Rectal smooth muscle tissue (tissue), 1 donor: ENCODE measurements at regions not wholly inside any gene's neighbourhood (a gene's known extent, or its start where the extent isn't known, plus 50 kb on each side); places are given as distances from the start of the nearest gene placed in this dataset.
A peak's percentile ranks its signal among the peaks of the same experiment; 100 is the strongest.
"Not testable (repeated sequence)": the region's sequence is repeated elsewhere in the genome, so short reads cannot be mapped to it uniquely, and the experiment has no call there.

Experiments
- H3K27ac ChIP-seq: one replicate; pipeline ENCODE4 v1.7.0; 2013; ENCODE audit warnings: low read depth, low read length, inconsistent platforms
- H3K27me3 ChIP-seq: one replicate; pipeline ENCODE4 v1.7.0; 2013; ENCODE audit warnings: low read length; ENCODE audit not compliant: control insufficient read depth, insufficient read depth
- H3K36me3 ChIP-seq: one replicate; pipeline ENCODE4 v1.7.0; 2013; ENCODE audit warnings: low read length; ENCODE audit not compliant: control insufficient read depth, insufficient read depth
- H3K4me1 ChIP-seq: one replicate; pipeline ENCODE4 v1.7.0; 2013; ENCODE audit warnings: low read length; ENCODE audit not compliant: control insufficient read depth, insufficient read depth
- H3K4me3 ChIP-seq: one replicate; pipeline ENCODE4 v1.7.0; 2013; ENCODE audit warnings: low read length
- H3K9ac ChIP-seq: one replicate; pipeline ENCODE4 v1.7.0; 2013; ENCODE audit warnings: low read length

DNA sequence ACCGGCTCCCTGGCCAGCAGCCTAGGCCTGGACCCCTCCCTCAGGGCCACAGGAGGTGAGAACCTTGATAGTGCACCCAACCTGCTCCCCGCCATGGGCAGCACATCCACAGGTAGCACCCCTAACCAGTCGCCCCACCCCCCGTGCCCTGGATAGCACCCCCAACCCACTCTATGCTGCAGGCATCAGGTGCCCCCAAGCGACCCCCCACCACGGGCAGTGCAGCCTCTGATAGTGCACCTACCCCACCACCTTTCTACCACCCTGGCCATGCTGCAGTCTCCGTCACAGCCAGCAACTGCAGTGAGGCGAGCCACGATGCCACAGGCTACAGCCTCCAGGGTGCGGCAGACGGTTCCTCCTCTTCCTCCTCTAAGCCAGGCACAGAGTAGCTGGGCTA is 55.6 kb downstream of the SOWAHC start:
- Histone ChIP-seq H3K4me3 (no peak overlapping the region), H3K4me1 (no peaks in the 10 kb centered on the region), H3K27ac (no peak overlapping the region), H3K27me3 (no peaks in the 10 kb centered on the region), H3K36me3 (no peaks in the 10 kb centered on the region), H3K9ac (no peak overlapping the region)

DNA sequence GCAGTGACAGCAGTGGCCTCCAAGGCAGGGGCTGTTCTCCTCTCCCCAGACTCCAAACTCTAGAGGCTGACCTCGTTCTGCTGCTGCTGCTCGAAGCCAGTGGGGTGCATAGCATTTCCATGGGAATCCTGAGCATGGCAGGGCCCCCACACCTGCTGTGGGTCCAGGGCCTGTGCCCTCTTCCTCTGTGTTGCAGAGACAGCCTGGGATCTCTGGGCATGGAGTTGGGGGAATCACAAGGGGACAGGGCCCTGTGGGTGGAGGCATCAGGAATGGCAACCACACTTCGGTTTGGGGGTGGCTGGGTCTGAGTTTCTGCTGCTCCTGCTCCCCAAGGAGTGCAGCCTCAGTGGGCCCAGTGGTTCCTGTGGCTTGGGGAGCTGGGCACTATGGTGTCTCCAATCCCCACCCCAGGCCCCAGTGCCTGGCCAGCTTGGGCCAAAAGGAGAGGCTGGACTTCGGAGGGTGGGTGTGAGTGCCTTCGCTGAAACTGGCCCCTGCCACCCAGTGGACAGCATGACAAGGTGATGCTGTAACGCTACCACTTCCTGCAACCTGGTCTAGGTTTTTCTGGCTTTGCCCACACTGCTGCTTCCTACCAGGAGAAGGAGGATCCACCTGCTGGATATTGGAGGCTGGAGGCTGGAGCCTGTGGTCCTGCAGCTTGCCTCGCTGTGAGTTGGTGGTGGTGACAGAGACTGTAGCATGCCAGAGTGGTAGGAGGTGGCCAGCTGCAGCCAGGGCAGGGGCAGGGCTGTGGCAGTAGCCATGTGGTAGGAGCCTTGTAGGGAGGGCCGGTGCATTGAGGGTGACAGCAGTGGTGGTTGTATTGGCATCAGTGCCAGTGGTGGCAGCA is 56.6 kb downstream of the SOWAHC start:
- Histone ChIP-seq H3K9ac (no peak overlapping the region), H3K4me3 (no peak overlapping the region), H3K36me3 (no peaks in the 10 kb centered on the region), H3K4me1 (no peaks in the 10 kb centered on the region), H3K27me3 (no peaks in the 10 kb centered on the region), H3K27ac (no peak overlapping the region)

DNA sequence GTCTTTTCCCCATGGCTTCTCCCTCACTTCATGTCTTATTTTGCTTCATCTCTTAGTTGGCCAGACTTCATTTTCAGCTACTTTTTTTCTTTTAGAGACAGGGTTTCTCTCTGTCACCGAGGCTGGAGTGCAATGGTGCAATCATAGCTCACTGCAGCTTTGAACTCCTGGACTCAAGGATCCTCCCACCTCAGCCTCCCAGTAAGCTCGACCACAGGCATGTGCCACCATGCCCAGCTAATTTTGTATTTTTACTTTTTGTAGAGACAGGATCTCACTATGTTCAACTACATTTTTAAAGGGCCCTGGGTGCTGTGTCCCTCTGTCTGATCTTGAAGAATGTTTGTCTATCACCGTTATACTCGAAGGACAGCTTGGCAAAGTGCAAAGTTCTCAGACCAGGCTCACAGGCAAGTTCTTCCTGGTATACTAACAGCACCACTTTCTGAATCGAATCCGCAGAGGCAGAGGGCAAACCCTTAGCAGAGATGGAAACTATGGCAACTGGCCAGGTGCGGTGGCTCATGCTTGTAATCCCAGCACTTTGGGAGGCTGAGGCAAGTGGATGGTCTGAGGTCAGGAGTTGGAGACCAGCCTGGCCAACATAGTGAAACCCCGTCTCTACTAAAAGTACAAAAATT is 60.9 kb downstream of the SOWAHC start:
- Histone ChIP-seq H3K36me3 (no peaks in the 10 kb centered on the region), H3K4me3 (no peak overlapping the region), H3K9ac (no peak overlapping the region), H3K27ac (no peak overlapping the region), H3K27me3 (no peaks in the 10 kb centered on the region), H3K4me1 (peaks cover 10% of the 10 kb centered on the region)

DNA sequence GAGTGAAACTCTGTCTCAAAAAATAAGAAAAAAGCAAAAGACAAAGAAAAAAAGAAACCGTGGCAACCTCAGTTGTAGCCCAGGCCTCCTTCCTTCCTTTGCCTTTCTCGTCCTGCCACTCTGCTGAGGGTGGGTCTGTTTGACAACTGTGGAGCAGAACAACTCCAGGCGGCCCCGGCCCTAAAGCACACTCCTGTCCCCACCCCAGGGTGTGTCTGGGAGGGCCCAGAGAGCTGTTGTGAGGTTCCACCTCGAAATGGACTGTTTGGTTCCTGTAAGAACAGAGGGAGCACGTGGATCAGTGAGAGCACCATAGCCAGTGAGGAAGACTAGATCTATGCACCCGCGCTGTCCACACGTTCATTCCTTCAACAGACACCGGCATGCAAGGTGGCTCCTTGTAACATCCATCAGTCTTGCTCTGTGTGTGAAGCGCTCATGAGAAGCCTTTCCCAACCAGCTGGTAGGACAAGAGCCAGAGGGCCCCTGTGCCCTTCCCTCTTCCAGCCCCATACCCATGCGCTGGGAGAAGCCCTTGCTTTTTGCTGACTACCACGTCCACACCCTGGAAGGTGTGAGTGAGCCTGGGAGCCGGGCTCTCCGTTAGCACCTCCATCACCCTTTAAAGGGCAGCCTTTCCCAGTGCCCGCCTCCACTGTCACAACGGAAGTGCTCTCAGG is 61.6 kb downstream of the SOWAHC start:
- peaks cover 10% of the 10 kb centered on the region for H3K4me1 ChIP-seq
- H3K36me3 ChIP-seq, result no peaks in the 10 kb centered on the region
- no peak overlapping the region for H3K27ac ChIP-seq
- H3K9ac ChIP-seq, result no peak overlapping the region
- H3K4me3 ChIP-seq, result peak overlapping the region; percentile 34
- H3K27me3 ChIP-seq, result no peaks in the 10 kb centered on the region

DNA sequence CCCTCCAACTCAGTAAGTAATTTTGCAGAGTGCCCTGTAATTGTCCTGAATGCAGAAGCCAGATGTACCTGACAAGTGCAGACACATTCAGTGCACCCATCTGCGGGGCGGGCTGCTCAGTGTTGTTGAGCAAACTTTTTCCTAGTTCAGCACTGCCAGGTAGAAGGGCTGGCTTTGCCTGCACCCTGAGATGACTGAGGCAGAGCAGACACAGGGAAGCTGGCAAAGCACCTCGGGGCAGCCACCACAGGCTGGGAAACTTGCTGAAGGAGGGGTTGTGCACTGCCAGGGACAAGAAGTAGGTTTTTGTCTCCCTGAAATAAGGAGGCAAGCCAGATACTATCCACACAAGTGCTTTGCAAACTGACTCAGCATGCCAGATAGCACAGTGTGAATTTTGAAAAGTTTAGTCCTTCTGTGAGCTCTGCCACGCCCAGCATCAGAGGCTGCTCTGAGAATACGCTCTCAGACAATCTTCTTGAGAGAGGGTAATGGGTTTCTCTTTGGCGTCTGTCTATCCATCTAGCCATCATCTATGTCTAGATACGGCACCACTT is 62.3 kb downstream of the SOWAHC start:
- Histone ChIP-seq H3K36me3 (no peaks in the 10 kb centered on the region), H3K9ac (no peak overlapping the region), H3K4me3 (peak overlapping the region; percentile 30), H3K4me1 (peaks cover 10% of the 10 kb centered on the region), H3K27ac (no peak overlapping the region), H3K27me3 (no peaks in the 10 kb centered on the region)

DNA sequence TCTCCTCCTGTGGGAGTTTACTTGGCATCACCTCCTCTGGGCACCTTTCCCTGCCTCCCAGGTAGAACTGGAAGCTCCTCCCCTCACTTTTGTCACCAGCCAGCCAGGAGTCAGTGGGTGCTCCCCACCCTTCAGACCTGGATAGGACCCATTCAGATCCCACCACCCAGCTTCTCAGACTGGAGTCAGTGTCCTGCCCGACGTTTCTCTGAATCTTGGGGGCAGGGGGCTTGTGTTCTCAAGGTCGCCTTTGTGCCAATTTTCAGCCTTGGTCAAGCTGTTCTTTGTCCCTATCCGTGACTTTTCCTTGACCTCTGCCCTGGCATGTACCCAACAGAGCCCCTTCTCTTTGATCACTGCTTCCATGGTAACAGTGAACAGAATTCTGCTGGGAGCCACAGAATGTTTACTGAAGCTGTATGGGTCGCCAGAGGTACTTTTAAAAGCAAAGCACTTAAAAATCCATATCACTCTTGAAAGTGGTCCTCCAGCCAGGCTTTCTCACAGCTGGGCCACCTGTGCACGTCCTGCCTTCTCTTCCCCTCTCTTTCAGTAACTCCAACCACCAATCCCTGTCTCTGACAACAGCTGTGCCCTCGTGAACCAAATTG is 63.1 kb downstream of the SOWAHC start:
- not testable (repeated sequence) for H3K27me3 ChIP-seq, H3K9ac ChIP-seq, H3K4me1 ChIP-seq, H3K36me3 ChIP-seq, H3K4me3 ChIP-seq, H3K27ac ChIP-seq

DNA sequence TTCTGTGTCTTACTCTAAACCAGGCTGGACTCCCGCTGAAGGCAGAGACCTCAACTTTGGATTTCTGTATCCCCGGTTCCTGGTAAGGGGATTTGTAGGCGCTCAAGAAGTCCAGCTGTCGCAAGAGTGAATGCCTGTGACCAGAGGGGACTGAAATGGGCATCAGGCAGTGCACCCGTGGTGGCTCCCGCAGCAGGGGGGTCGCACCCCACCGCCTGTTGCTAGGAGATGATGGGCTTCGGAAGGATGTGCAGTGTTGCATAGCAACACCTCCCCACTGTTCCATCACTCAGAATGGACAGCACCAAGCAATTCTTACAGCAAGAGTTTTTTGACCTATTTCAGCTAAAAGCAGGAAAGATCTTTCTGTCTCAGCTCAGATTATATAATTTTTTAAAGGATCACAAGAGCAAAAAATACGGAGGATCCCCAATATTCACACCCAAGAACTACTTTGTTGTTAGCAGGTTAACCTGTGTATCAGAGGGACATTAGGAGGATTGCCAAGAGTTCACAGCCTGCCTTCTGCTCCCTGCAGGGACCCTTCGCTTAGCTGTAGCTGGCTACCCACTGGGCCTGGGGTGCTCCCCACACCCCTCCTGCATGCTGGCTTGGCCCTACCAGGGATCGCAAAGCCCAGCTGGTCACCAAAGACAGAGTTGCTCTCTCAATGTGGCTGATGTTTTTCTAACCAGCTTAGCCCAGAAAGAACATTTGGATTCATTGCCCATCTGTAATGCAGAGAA is 63.8 kb downstream of the SOWAHC start:
- Histone ChIP-seq H3K27ac (no peak overlapping the region), H3K4me3 (no peak overlapping the region), H3K27me3 (no peaks in the 10 kb centered on the region), H3K9ac (no peak overlapping the region), H3K36me3 (no peaks in the 10 kb centered on the region), H3K4me1 (peaks cover 10% of the 10 kb centered on the region)

DNA sequence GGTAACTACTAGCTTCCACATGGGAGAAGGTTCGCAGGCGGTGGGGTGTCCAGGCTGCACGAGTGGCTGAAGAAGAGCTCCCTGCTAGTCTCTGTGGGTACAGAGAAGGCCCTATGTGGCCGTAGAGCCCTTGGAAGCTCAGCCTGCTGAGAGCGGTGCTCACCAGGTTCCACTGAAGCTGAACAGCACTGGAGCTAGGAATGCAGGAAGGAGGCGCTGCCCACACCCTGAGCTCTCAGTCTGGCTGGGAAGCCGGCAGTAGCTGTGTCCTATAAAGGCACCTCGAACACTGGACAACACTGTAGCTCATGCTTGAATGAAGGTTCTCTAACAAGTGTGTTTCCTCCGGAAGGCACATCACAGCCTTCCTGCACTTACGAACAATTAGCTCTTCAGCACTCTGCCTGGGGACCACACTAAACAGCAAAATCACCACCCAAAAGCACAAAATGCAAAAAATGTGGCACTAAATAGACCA is 64.6 kb downstream of the SOWAHC start:
- not testable (repeated sequence) for H3K27me3 ChIP-seq, H3K4me3 ChIP-seq, H3K4me1 ChIP-seq, H3K36me3 ChIP-seq, H3K9ac ChIP-seq
- peak overlapping the region; percentile 43 for H3K27ac ChIP-seq

DNA sequence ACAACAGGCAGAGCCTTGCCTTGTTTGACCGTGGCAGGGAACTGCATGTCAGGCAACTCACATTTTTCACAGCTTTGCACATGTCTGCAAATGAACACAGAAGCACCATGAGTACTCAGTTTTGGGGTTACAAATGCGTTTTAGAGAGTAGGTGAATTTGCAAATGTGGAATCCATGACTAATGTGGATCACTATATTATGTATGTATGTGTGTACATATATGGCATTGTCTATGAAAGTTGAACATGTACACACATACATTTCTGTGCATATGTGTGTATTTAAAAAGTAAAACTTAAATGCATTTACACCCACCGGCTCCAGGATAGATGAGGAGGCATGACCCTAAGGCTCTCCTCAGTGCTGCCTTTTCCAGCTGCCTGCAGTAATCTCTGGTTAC is 65.1 kb downstream of the SOWAHC start:
- Histone ChIP-seq H3K27ac (peak overlapping the region; percentile 43), H3K9ac (no peak overlapping the region), H3K27me3 (no peaks in the 10 kb centered on the region), H3K4me1 (peaks cover 10% of the 10 kb centered on the region), H3K4me3 (no peak overlapping the region), H3K36me3 (no peaks in the 10 kb centered on the region)

DNA sequence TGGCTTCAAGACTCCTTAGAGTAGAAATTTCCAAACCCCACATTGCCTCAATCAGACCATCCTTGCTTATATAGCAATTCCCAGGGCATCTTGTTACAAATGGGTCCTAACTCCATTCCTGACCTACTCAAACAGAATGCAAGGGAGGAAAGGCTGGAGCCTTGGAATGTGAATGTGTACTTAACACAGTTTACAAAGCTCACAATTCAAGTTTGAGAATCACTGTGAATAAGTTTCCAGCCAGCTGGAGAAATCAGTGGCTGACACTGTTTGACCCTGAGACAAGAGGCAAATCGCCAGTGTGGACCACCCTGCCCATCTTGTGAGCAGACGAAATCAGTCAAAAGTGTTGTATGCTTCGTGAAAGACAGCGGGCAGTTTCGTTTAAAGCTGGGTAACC is 65.5 kb downstream of the SOWAHC start:
- H3K36me3 ChIP-seq, result no peaks in the 10 kb centered on the region
- H3K9ac ChIP-seq, result no peak overlapping the region
- no peaks in the 10 kb centered on the region for H3K27me3 ChIP-seq
- H3K4me1 ChIP-seq, result peaks cover 10% of the 10 kb centered on the region
- no peak overlapping the region for H3K4me3 ChIP-seq
- no peak overlapping the region for H3K27ac ChIP-seq

DNA sequence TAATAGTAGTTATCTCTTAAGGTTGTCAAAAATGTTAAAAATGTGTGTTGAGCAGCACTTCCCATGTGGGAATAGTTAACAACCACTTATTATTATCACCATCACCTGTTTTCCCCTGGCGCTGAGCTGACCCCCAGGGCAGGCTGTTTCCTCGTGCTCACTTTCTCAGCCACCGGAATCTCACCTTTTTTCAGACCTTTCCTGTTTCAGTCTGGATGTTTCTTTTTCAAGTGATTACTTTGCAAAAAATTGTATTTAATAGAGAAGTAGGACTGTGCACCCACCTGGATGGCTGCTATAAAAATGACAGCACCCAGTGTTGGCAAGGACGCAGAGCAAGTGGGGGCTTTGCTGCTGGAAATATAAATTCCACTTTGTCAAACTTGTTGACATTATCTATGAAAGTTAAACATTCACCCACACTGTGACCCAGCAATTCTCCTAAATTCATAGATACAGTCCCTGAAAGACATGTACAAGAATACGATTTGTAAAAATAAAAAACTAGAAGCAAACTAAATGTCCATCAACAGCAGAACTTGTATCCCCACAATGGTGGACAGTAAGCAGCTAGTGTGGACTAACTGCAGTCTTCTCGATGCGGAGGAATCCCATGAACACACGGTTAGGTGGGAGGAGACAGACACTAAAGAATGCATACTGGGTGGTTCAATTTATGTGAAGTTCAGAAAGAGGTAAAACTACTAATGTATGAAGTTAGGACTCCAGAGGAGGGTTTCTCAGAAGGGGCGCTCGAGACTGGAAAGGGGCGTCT is 66.5 kb downstream of the SOWAHC start:
- H3K36me3 ChIP-seq, result no peaks in the 10 kb centered on the region
- peaks cover 16% of the 10 kb centered on the region for H3K4me1 ChIP-seq
- no peak overlapping the region for H3K9ac ChIP-seq
- H3K4me3 ChIP-seq, result no peak overlapping the region
- H3K27ac ChIP-seq, result no peak overlapping the region
- no peaks in the 10 kb centered on the region for H3K27me3 ChIP-seq
